ENCODE measurements at regions not wholly inside any gene's neighbourhood (a gene's known extent, or its start where the extent isn't known, plus 50 kb on each side); places are given as distances from the start of the nearest gene placed in this dataset.
"Not testable (repeated sequence)": the region's sequence is repeated elsewhere in the genome, so short reads cannot be mapped to it uniquely, and the experiment has no call there.

DNA sequence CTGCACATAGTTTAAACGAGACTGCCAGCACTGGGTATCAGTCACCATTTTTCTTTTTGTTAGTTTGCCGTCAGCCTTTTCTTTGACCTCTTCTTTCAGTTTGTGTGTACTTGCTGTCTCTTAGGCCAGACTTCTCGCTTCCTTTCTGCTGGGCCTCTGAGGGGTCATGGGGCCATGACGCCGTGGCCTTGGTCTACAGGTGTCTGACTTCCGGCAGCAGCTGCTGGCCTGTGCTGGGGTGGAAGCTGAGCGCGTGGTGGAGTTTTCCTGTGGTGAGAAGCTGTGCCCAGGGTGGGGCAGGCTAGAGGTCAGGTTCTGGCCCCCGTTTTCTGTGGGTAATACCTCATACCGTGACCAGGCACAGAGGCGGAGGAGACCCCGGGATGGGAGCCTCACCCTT lies 101.6 kb upstream of the PZP start:
- not testable (repeated sequence) for H3K4me3 ChIP-seq (ENCODE audit: low read length); H3F3A ChIP-seq (ENCODE audit: insufficient read depth, low read length, poor library complexity, severe bottlenecking); H3K79me2 ChIP-seq (replicated peaks; ENCODE audit: insufficient read depth, low read length); H3K27ac ChIP-seq (ENCODE audit: low read length); H3K4me2 ChIP-seq (ENCODE audit: low read length); H2AFZ ChIP-seq (ENCODE audit: low read depth, low read length); H3K36me3 ChIP-seq (ENCODE audit: insufficient read depth, low read length); H3K9me3 ChIP-seq (ENCODE audit: low read length); H4K20me1 ChIP-seq (ENCODE audit: insufficient read depth); H3K9ac ChIP-seq (ENCODE audit: low read length); H3K9me2 ChIP-seq (ENCODE audit: insufficient read depth, low read length); H3K27me3 ChIP-seq (ENCODE audit: insufficient read depth, low read depth, low read length)

DNA sequence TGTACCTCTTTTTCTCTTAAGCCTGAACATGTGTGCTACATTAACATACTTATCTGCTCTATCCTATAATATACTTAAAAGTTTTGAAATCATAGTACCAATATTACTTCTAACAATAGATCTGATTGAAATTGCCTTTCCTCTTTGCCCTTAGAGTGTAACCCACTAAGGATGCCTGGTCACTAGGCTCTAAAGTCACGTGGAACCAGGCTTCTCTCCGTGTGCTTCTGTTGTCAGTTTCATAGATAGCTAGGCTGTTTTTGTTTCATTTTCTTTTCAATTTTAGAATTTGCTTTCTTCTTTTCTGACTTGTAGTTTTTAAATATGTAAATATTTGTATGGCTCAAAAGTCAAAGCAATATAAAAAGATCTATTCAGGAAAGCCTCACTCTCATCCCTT lies 100.5 kb upstream of the PZP start:
- not testable (repeated sequence) for H3K27ac ChIP-seq (ENCODE audit: low read length); H4K20me1 ChIP-seq (ENCODE audit: insufficient read depth); H3K9me2 ChIP-seq (ENCODE audit: insufficient read depth, low read length); H3F3A ChIP-seq (ENCODE audit: insufficient read depth, low read length, poor library complexity, severe bottlenecking); H3K27me3 ChIP-seq (ENCODE audit: insufficient read depth, low read depth, low read length); H3K9me3 ChIP-seq (ENCODE audit: low read length); H2AFZ ChIP-seq (ENCODE audit: low read depth, low read length); H3K4me3 ChIP-seq (ENCODE audit: low read length); H3K9ac ChIP-seq (ENCODE audit: low read length); H3K79me2 ChIP-seq (replicated peaks; ENCODE audit: insufficient read depth, low read length); H3K36me3 ChIP-seq (ENCODE audit: insufficient read depth, low read length); H3K4me2 ChIP-seq (ENCODE audit: low read length)

DNA sequence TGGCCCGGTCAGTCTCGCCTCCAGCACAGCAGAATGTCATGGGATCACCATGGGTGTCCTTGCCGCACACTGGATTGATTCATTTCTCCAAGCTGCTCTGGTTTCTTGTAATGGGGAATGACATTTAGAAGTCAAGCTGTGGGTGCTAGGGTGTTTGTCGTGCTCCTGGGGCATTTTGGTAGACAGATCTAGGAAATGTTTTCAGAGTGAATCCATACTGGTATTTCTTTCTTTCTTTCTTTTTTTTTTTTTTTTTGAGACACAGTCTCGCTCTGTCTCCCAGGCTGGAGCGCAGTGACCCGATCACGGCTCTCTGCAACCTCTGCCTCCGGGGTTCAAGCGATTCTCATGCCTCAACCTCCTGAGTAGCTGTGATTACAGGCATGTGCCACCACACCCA lies 100.0 kb upstream of the PZP start:
- H3K9me3 ChIP-seq (ENCODE audit: low read length); H3K27me3 ChIP-seq (ENCODE audit: insufficient read depth, low read depth, low read length); H3K36me3 ChIP-seq (ENCODE audit: insufficient read depth, low read length); H3K4me2 ChIP-seq (ENCODE audit: low read length); H3K9ac ChIP-seq (ENCODE audit: low read length); H3K4me3 ChIP-seq (ENCODE audit: low read length); H4K20me1 ChIP-seq (ENCODE audit: insufficient read depth); H3K79me2 ChIP-seq (replicated peaks; ENCODE audit: insufficient read depth, low read length); H3K9me2 ChIP-seq (ENCODE audit: insufficient read depth, low read length); H3F3A ChIP-seq (ENCODE audit: insufficient read depth, low read length, poor library complexity, severe bottlenecking); H3K27ac ChIP-seq (ENCODE audit: low read length); H2AFZ ChIP-seq (ENCODE audit: low read depth, low read length): not testable (repeated sequence)

DNA sequence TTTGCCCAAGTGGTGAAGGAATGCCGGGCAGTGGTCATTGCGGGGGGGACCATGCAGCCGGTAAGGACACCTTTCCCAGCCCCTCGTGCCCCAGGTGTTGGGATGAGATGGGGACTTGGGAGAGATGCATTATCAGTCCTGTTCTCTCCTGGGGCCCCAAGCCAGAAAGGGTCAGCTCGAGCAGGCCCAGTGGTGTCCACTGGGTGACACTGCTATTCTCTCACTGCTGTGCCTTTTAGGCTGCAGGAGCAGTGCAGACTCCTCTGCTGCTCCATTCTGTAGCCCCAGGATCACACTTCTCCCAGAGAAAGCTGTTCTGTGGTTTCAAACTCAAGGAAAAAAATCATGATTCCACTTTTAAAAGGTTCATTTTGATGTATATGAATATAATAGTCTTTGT lies 99.1 kb upstream of the PZP start:
- H3K36me3 ChIP-seq (ENCODE audit: insufficient read depth, low read length); H3K79me2 ChIP-seq (replicated peaks; ENCODE audit: insufficient read depth, low read length); H2AFZ ChIP-seq (ENCODE audit: low read depth, low read length); H4K20me1 ChIP-seq (ENCODE audit: insufficient read depth); H3K4me2 ChIP-seq (ENCODE audit: low read length); H3K9ac ChIP-seq (ENCODE audit: low read length); H3K9me3 ChIP-seq (ENCODE audit: low read length); H3K4me3 ChIP-seq (ENCODE audit: low read length); H3K27me3 ChIP-seq (ENCODE audit: insufficient read depth, low read depth, low read length); H3F3A ChIP-seq (ENCODE audit: insufficient read depth, low read length, poor library complexity, severe bottlenecking); H3K27ac ChIP-seq (ENCODE audit: low read length); H3K9me2 ChIP-seq (ENCODE audit: insufficient read depth, low read length): not testable (repeated sequence)

DNA sequence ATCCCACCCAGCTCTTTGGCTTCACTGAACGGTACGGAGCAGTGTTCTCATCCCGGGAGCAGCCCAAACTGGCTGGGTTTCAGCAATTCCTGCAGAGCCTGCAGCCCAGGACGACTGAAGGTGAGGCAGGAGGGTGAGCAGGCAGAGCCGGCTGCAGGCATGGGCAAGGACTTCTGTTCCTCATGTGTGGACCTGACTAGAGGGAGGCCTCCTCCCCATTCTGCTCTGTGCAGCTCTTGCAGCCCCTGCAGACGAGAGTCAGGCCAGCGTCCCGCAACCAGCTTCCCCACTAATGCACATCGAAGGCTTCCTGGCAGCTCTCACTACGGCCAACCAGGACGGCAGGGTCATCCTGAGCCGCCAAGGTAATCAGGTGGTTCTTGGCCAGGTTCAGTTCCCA lies 97.8 kb upstream of the PZP start:
- H3K4me2 ChIP-seq (ENCODE audit: low read length); H2AFZ ChIP-seq (ENCODE audit: low read depth, low read length); H3F3A ChIP-seq (ENCODE audit: insufficient read depth, low read length, poor library complexity, severe bottlenecking); H3K36me3 ChIP-seq (ENCODE audit: insufficient read depth, low read length); H3K4me3 ChIP-seq (ENCODE audit: low read length); H4K20me1 ChIP-seq (ENCODE audit: insufficient read depth); H3K9me2 ChIP-seq (ENCODE audit: insufficient read depth, low read length); H3K9ac ChIP-seq (ENCODE audit: low read length); H3K27me3 ChIP-seq (ENCODE audit: insufficient read depth, low read depth, low read length); H3K9me3 ChIP-seq (ENCODE audit: low read length); H3K27ac ChIP-seq (ENCODE audit: low read length); H3K79me2 ChIP-seq (replicated peaks; ENCODE audit: insufficient read depth, low read length): not testable (repeated sequence)

DNA sequence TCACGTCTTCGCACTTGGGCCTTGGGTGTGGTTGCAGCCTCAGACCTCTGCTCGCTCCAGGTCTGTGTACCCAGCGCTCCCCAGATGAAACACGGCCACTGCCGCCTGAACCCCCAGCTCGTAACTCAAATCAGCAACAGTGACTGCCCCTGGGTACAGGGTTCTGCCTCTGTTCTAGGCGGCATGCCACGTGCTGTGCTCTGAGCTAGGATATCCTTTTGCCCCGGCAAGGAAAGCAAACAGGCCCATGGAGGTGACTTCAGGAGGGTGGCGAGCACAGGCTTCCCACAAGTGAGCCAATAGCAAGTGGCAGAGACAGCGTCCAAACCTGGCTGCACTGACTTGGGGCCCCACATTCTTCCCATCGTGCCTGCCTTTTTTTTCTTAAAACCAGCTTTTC lies 96.3 kb upstream of the PZP start:
- H3K27ac ChIP-seq (ENCODE audit: low read length); H3K9me2 ChIP-seq (ENCODE audit: insufficient read depth, low read length); H3K4me3 ChIP-seq (ENCODE audit: low read length): not testable (repeated sequence)

DNA sequence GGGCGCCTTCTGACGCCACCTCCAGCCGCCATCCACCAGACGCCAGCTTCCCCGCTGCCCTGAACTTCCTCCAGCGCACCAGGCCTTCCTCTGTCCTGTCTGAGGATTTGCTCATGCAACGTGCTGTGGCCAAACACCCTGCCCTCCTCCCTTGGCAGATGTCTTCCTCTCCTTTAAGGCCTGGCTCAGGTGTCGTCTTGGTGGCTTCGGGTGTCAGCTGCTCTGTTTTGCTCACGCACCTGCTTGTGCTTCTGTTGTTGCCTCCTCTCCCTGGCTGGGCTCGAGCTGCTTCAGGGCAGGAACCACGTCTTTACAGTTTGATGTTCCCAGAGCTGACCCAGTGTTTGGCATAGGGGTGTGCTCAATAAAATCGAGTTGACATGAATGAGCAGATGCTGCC lies 87.7 kb upstream of the PZP start:
- not testable (repeated sequence) for H3K4me3 ChIP-seq (ENCODE audit: low read length); H3K27me3 ChIP-seq (ENCODE audit: insufficient read depth, low read depth, low read length); H3K9me3 ChIP-seq (ENCODE audit: low read length); H3K36me3 ChIP-seq (ENCODE audit: insufficient read depth, low read length); H3K4me2 ChIP-seq (ENCODE audit: low read length); H4K20me1 ChIP-seq (ENCODE audit: insufficient read depth); H3K79me2 ChIP-seq (replicated peaks; ENCODE audit: insufficient read depth, low read length); H3F3A ChIP-seq (ENCODE audit: insufficient read depth, low read length, poor library complexity, severe bottlenecking); H3K9me2 ChIP-seq (ENCODE audit: insufficient read depth, low read length); H3K9ac ChIP-seq (ENCODE audit: low read length); H2AFZ ChIP-seq (ENCODE audit: low read depth, low read length); H3K27ac ChIP-seq (ENCODE audit: low read length)

More for the DNA sequence above, 96.3 kb upstream of the PZP start:
- not testable (repeated sequence) for H3K9ac ChIP-seq (ENCODE audit: low read length); H3K79me2 ChIP-seq (replicated peaks; ENCODE audit: insufficient read depth, low read length); H3K4me2 ChIP-seq (ENCODE audit: low read length); H3F3A ChIP-seq (ENCODE audit: insufficient read depth, low read length, poor library complexity, severe bottlenecking); H3K9me3 ChIP-seq (ENCODE audit: low read length); H3K27me3 ChIP-seq (ENCODE audit: insufficient read depth, low read depth, low read length); H2AFZ ChIP-seq (ENCODE audit: low read depth, low read length); H4K20me1 ChIP-seq (ENCODE audit: insufficient read depth); H3K36me3 ChIP-seq (ENCODE audit: insufficient read depth, low read length)

DNA sequence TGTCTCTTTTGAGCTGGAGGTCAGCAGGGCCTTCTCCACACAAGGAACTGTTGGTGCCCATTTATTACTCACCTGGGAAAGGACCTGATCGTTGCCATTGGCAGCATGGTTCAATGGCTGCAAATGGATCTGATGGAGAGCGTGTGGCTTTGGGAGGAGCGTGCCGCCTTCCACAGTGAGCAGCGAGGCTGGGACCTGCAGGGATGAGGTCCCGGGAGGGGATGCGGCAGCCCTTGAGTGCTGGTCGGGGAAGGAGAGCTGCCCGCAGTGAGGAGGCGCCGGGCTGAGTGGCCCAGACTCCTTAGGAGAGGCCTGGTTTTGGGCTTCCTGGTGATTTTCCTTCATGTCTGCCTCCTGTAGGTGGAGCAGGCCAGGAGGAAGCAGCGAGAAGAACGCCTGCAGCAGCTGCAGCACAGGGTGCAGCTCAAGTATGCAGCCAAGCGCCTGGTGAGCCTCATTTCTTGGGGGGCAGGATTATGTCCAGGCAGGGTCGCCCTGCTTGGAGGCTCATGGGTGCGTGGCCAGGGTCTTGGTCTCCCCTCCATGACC lies 86.0 kb upstream of the PZP start:
- not testable (repeated sequence) for H3F3A ChIP-seq (ENCODE audit: insufficient read depth, low read length, poor library complexity, severe bottlenecking); H3K4me3 ChIP-seq (ENCODE audit: low read length); H3K27me3 ChIP-seq (ENCODE audit: insufficient read depth, low read depth, low read length); H4K20me1 ChIP-seq (ENCODE audit: insufficient read depth); H3K79me2 ChIP-seq (replicated peaks; ENCODE audit: insufficient read depth, low read length); H2AFZ ChIP-seq (ENCODE audit: low read depth, low read length); H3K36me3 ChIP-seq (ENCODE audit: insufficient read depth, low read length); H3K9me3 ChIP-seq (ENCODE audit: low read length); H3K9ac ChIP-seq (ENCODE audit: low read length); H3K27ac ChIP-seq (ENCODE audit: low read length); H3K4me2 ChIP-seq (ENCODE audit: low read length); H3K9me2 ChIP-seq (ENCODE audit: insufficient read depth, low read length)
